Erythroblast (primary cell): ENCODE measurements at regions not wholly inside any gene's neighbourhood (a gene's known extent, or its start where the extent isn't known, plus 50 kb on each side); places are given as distances from the start of the nearest gene placed in this dataset.

Experiments used
- GATA1 ChIP-seq: IDR thresholded peaks from 2 replicates; pipeline ENCODE4 v1.6.1; 2011; ENCODE audit warnings: low read depth, mild to moderate bottlenecking, control low read depth, low read length, moderate library complexity
- POLR2A ChIP-seq: IDR thresholded peaks from 2 replicates; pipeline ENCODE4 v1.6.1; 2011; ENCODE audit warnings: mild to moderate bottlenecking, low read length

DNA sequence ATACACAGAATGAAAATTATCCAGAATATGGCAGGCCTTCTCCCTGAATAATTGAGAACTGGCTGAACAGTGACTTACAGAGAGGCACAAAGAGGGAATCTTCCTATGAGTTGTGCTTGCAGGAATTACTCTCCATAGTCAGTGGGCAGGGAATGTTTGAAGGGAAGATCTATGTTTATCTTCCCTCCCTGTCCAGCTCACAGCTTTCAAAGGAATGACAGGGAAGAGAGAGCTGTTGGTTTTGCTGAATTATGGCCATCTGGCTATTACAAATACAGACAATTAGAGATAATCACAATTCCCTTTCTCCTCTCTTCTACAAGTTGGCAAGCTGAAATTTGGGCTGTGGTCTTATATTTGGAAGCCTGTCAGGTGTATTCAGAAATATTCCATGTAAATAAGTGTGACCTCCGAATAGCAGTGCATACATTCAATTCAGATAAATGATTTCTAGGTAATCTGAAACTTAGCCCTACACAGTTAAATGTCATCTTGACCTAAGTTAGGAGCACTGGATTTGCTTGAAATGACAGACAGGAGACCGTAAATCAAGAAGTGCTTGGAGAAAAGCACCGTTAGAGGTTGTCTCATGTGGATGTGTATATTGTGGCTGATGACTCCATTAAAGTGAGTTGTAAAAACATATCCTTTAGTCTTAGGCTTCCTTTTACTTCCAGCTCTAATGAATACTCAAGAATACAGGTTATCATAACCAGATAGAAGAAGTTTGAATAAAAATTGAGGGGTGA is 136.8 kb downstream of the C4orf33 start:
- no peak for TF ChIP-seq POLR2A
- no peak for TF ChIP-seq GATA1
